ENCODE measurements at regions not wholly inside any gene's neighbourhood (a gene's known extent, or its start where the extent isn't known, plus 50 kb on each side); places are given as distances from the start of the nearest gene placed in this dataset.
"Not testable (repeated sequence)": the region's sequence is repeated elsewhere in the genome, so short reads cannot be mapped to it uniquely, and the experiment has no call there.

DNA sequence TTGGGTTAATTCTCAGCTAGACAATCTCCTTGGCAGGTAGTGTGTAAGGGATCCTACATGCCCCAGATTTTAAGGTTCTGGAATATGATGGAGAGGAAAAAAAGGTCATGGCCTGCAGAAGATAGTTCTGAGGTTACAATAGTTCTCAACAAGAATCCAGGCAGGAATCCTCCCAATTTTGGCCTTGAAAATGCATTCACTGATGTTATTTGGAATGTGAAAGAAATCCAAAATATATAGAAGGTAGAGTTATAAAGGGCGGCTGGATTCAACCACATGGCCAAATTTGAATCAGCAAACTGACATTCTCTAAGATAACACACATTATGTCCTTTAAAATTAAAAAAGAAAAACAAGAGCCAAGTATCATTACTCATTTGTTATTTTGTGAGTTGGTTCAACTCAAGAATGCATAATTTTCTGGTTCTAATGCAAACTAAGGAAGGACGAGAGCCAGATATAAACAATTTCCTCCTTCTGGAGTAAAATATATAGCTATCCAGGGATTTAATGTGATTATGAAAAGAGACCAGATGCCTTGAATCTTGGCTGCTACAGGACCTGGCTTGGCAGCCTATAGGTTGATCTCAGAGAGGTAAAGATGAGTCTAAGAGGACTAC is 177.0 kb upstream of the G2E3 start:
- no peak for DNase-seq

DNA sequence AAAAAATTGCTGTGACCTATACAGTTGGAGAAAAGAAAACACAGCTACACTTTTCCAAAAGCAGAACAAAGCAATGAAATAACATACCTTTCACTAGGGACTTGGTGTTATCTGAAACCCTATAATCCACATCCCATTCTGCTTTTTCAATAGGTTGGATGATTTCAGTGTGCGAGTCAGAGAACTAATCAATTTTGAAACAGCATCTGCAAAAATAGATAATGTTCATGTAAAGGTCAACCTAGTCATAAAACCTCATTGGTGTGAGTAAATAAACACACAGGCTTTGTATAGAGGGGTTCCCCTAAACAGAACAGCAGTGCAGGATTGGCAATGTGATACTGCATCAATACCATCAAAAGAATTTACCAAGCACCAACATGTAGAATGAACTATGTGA is 173.0 kb upstream of the G2E3 start:
- DNase-seq: no peak

DNA sequence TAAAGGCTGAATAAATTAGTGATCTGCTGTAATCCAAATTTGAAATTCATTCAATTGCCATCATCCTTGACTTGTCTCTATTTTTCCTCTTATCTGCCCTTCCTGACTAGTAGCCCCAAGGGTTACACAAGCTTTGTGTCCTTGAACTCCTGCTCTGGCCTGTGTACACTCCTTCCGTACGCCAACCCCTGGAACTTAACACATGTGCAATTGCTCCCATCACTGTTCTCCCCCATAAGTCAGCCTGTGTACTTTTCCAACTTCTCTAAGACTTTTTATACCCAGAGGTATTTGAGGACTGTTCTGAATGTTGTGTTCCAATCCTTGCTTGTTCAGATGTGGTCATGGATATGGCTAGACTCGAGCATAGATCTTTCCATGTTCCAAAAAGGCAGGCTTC is 171.1 kb upstream of the G2E3 start:
- DNase-seq: no peak

GRCh38 chr14:30389134-30389876 is 169.7 kb upstream of the G2E3 start:
- DNase-seq: no peak

DNA sequence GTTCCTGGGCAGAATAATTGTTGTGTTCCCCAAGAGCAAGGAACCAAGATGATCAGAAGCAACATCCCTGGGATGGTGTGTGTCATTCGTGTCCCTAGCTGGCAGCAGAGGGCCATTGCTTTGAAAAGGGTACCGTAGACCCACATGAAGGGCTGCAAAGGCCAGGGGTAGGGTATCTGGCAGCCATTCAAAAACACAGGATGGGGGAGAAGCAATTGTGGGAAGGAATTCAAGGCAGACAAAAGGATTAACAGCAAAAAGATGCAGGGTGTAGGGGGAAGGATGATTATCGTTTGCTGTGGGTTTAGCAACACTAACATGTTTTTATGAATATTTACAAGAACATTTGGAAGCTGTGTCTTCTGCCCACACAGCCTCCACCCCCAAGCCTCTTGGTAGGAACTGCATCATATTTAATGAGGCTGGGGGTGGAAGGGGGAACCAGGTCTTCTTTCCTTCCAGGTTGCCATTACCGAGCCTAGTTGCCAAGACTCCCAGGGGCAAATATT is 169.0 kb upstream of the G2E3 start:
- DNase-seq: no peak

- no peak for DNase-seq
Observed at GRCh38 chr14:30395065-30395464, 163.9 kb upstream of the G2E3 start.

DNA sequence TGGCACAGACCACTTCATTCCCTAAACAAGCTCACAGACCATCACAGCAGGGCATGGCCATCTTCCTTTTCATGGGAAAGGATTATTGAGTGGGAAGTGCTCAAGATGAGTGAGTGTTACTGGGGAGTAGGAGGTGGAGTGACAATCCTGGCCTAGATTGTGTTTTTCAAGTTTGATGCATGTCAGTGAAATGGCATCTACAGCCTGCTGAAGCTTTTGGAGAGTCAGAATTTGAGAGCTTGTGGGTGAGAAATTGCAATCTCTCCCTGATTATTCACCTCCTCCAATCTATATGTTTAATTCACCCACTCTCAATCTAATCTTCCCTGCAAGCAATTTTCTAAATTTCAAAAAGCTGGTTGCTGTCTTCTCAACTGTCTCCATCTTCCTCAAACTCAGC is 156.1 kb upstream of the G2E3 start:
- DNase-seq: no peak

DNA sequence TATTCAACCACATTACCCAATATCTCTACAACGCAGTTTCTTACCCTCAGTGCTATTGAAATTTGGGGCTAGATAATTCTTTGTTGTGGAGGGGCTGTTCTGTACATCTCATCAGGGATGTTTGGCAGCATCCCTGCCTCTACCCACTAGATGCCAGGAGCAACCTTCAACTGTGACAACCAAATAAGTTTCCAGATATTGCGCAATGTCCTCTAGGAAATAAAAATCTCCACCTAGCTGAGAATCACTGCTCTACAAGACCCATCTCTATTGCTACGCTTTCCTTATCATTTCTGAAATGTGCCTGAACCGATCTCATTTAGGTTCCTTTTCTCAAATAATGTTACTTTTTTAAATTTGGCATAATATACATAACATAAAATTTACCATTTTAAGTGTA is 155.2 kb upstream of the G2E3 start:
- DNase-seq: no peak

DNA sequence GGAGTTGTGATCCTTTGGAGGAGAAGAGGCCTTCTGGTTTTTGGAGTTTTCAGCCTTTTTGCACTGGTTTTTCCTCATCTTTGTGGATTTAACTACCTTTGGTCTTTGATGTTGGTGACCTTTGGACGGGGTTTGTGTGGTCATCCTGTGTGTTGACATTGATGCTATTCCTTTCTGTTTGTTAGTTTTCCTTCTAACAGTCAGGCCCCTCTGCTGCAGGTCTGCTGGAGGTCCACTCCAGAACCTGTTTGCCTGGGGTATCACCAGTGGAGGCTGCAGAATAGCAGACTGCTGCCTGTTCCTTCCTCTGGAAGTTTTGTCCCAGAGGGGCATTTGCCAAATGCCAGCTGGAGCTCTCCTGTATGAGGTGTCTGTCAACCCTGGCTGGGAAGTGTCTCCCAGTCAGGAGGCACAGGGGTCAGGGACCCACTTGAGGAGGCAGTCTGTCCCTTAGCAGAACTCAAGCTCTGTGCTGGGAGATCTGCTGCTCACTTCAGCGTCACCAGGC is 149.4 kb upstream of the G2E3 start:
- not testable (repeated sequence) for DNase-seq

GRCh38 chr14:30410986-30411385 is 148.0 kb upstream of the G2E3 start:
- DNase-seq: no peak

GRCh38 chr14:30413184-30413583 is 145.8 kb upstream of the G2E3 start:
- not testable (repeated sequence) for DNase-seq

DNA sequence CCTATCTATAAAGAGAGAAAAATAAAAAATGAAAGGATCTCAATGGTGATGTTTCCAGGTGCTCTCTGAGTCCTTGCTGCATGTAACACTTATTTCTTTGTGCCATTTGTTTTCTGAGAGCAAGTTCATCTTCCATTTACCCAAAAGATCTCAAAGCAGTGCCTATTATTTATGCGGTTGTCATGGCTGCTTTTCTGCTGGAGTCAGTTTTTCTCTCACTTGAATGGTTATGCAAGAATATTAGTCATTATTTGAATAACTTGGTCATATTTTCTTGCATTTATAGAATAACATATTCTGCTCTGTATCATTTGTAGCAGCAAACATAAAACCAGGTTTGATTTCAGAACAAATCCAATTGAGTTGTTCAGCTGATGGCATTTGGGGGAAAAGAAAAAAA is 141.8 kb upstream of the G2E3 start:
- no peak for DNase-seq

- no peak for DNase-seq
Observed at GRCh38 chr14:30417999-30418398, 141.0 kb upstream of the G2E3 start.

GRCh38 chr14:30419037-30419436 is 139.9 kb upstream of the G2E3 start:
- no peak for DNase-seq

- DNase-seq: no peak
Observed at GRCh38 chr14:30420515-30420914, 138.4 kb upstream of the G2E3 start.

DNA sequence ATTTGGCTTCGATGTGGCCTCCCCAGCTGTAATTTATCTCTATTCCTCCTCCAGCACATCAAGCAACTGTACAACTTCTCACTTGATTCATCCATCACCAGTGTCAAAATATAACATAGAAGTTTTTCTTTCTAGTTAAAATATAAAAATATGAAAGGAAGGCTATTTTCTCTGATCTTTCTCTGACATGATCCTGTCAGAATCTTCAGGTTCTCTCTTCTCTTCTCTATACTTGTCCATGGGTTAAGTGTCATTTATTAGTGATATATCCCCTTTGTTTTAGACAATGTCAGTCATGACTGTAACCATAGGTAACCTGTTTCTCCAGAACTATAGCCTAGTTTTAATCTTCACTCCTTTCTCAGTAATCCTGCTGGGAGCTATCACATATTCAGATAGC is 132.5 kb upstream of the G2E3 start:
- DNase-seq: no peak

DNA sequence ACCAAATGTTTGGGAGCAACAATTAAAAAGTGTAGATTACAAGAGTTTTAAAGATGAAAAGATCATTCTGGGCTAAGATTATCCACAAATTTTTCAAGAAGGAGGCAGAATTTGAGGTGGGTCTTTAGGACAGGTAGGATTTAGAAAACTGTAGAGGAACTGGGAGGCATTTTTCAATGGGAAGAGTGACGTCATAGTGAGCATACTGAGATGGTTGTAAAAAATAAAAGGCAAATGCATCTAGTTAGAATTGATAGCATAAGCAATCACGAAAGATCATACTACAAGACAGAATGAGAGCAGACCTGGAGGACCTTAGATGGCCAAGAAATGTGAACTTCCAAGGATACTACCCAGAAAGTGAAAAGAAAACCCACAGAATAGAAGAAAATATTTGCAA is 131.6 kb upstream of the G2E3 start:
- no peak for DNase-seq

- DNase-seq: no peak
Observed at GRCh38 chr14:30427846-30428245, 131.1 kb upstream of the G2E3 start.

DNA sequence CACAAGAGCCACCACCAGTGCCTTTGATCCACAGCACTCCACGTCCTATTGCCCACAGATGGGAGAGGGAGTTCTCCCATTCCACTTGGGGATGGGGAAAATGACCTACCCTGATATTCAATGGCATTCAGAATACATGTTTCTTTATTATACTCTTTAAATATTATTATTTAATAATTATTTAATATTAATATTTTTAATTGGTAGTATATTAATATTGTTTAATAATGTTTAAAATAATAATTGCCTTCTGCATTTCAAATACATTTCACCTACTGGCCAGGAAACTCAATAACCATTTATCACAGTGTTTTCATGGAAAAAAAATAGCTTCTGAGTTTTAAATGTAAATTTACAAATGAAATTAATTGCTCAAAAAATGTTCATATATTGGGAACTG is 127.4 kb upstream of the G2E3 start:
- DNase-seq: no peak

DNA sequence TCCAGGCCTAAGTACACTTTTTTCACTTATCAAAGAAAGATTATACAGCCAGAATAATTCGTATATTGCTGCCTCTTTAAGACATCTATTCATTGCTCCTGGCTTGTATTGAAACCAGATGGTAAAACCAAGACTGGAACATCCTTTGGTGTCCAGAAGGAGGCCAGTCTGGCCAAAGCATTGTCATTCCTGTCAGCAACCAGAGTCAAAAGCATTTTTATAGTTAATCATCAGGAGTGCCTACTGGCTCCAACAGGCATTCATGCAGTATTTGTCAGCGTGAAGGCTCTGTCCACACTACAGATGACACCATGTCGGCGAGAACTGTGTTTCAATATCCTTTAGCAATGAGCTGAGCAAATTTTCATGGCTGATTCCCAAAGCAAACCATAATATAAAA is 118.0 kb upstream of the G2E3 start:
- DNase-seq: no peak

DNA sequence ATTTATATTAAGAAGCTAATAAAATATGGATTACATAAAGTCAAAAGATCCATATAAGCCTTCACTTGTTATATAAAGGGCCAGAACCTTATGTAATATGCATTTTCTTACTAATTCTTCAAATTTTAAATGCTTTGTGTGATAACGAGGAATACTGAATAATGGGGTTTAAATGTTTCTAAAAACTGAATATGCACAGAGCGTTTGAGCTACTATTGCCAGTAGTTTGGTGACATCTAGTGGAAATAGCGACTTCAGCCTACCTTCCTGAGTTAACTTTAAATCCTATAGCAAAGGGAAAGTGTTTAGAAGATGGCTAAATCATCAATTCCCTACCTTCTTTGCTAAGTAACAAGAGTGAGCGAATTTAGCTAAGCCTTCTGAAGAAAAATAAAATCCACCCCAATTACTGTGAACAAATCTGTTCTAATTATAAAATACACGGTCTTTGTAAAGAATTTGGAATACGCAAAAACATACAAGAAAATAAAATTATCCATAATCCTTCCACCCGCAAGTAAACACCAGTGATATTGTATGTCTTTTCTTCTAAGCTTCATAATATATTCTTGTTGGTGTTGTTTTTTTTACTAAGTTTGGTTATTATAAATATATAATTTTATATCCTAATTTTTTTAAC is 115.5 kb upstream of the G2E3 start:
- peak; percentile 40 for DNase-seq

- DNase-seq: no peak
Observed at GRCh38 chr14:30444451-30444850, 114.5 kb upstream of the G2E3 start.

DNA sequence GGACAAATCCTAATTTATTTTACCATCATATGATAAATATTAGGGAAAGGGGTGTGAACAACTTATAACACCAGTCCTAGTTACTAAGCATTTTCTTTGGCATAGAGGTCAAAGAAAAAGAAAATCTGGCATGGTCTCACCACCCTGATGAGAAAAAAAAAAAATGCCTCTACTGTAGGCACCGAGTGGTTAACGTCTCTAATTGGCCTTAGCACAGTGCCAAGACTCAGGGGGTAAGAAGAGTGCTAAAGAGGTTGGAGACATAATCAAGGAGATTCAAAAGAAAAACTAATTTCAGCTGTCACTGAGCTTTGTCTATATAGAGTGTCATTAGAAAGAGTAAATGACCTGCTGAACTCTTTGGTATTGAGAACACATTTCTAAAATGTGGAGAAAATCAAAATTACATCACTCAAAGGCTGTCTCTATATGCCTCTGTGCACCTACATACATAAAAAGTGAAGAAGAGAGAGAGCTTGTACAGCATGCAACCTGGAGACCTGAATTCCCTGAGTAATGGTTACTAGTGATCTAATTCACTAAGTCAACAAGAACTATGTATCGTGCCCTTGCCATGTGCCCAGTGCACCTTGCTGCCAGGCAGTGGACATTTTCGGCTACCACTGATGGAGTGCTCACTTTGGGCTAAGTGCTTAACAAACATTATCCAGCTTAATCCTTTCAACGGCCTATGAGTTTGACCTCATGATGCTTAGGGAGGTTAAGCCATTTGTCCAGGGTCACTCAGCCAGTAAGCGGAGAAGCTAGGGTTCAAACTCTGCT is 113.8 kb upstream of the G2E3 start:
- DNase-seq: peak; percentile 8

Data from NCI-H1092 (cell line).